ENCODE measurements at regions not wholly inside any gene's neighbourhood (a gene's known extent, or its start where the extent isn't known, plus 50 kb on each side); places are given as distances from the start of the nearest gene placed in this dataset.
"Not testable (repeated sequence)": the region's sequence is repeated elsewhere in the genome, so short reads cannot be mapped to it uniquely, and the experiment has no call there.

GRCh38 chr5:159571501-159572244 lies 241.4 kb upstream of the IL12B start:
- H3K27ac ChIP-seq: no peak overlapping the region
- no peaks in the 10 kb centered on the region for H3K27me3 ChIP-seq
- H3K36me3 ChIP-seq: no peaks in the 10 kb centered on the region
- DNase-seq: no peak
- H3K4me1 ChIP-seq: no peaks in the 10 kb centered on the region
- no peak overlapping the region for H3K4me3 ChIP-seq
- H3K9me3 ChIP-seq (replicated peaks): no peaks in the 10 kb centered on the region

GRCh38 chr5:159576902-159577301 lies 246.6 kb upstream of the IL12B start:
- Histone ChIP-seq H3K4me3 (no peak overlapping the region), H3K27ac (no peak overlapping the region)
- DNase-seq: no peak

GRCh38 chr5:159581502-159582249 lies 251.4 kb upstream of the IL12B start:
- Histone ChIP-seq H3K27me3 (0 out of 2 replicates have a peak, but pooled peaks cover 3% of the 10 kb centered on the region), H3K9me3 (replicated peaks) (no peaks in the 10 kb centered on the region), H3K4me1 (no peaks in the 10 kb centered on the region), H3K27ac (no peak overlapping the region), H3K4me3 (no peak overlapping the region), H3K36me3 (no peaks in the 10 kb centered on the region)
- no peak for DNase-seq

More at GRCh38 chr5:159576902-159577301, 246.6 kb upstream of the IL12B start:
- Histone ChIP-seq H3K36me3 (no peaks in the 10 kb centered on the region), H3K27me3 (0 out of 2 replicates have a peak, but pooled peaks cover 3% of the 10 kb centered on the region), H3K4me1 (no peaks in the 10 kb centered on the region), H3K9me3 (replicated peaks) (no peaks in the 10 kb centered on the region)

GRCh38 chr5:159582756-159583541 lies 252.7 kb upstream of the IL12B start:
- Histone ChIP-seq H3K36me3 (no peaks in the 10 kb centered on the region), H3K9me3 (replicated peaks) (no peaks in the 10 kb centered on the region), H3K27me3 (0 out of 2 replicates have a peak, but pooled peaks cover 3% of the 10 kb centered on the region), H3K4me3 (no peak overlapping the region), H3K27ac (no peak overlapping the region), H3K4me1 (no peaks in the 10 kb centered on the region)
- DNase-seq: no peak

- Histone ChIP-seq H3K4me3 (no peak overlapping the region), H3K9me3 (replicated peaks) (no peaks in the 10 kb centered on the region)
- DNase-seq: no peak
Measured at GRCh38 chr5:159586921-159587320, 256.6 kb upstream of the IL12B start.

GRCh38 chr5:159588941-159589340 lies 258.7 kb upstream of the IL12B start:
- H3K36me3 ChIP-seq: no peaks in the 10 kb centered on the region
- H3K4me3 ChIP-seq: no peak overlapping the region
- no peak for DNase-seq
- no peaks in the 10 kb centered on the region for H3K4me1 ChIP-seq
- H3K27me3 ChIP-seq: no peaks in the 10 kb centered on the region
- H3K27ac ChIP-seq: no peak overlapping the region
- H3K9me3 ChIP-seq (replicated peaks): no peaks in the 10 kb centered on the region

More at GRCh38 chr5:159586921-159587320, 256.6 kb upstream of the IL12B start:
- Histone ChIP-seq H3K4me1 (no peaks in the 10 kb centered on the region), H3K36me3 (no peaks in the 10 kb centered on the region), H3K27me3 (no peaks in the 10 kb centered on the region), H3K27ac (no peak overlapping the region)

- no peaks in the 10 kb centered on the region for H3K36me3 ChIP-seq
- H3K27ac ChIP-seq: no peak overlapping the region
- no peaks in the 10 kb centered on the region for H3K9me3 ChIP-seq (replicated peaks)
- H3K27me3 ChIP-seq: no peaks in the 10 kb centered on the region
- no peak overlapping the region for H3K4me3 ChIP-seq
- H3K4me1 ChIP-seq: no peaks in the 10 kb centered on the region
- DNase-seq: no peak
Measured at GRCh38 chr5:159593518-159594073, 263.3 kb upstream of the IL12B start.

GRCh38 chr5:159595561-159595960 lies 265.3 kb upstream of the IL12B start:
- not testable (repeated sequence) for H3K27ac ChIP-seq; H3K4me3 ChIP-seq; H3K4me1 ChIP-seq; H3K36me3 ChIP-seq; H3K9me3 ChIP-seq (replicated peaks); DNase-seq; H3K27me3 ChIP-seq

- Histone ChIP-seq H3K27me3 (no peaks in the 10 kb centered on the region), H3K36me3 (no peaks in the 10 kb centered on the region), H3K4me3 (no peak overlapping the region), H3K9me3 (replicated peaks) (0 out of 2 replicates have a peak, but pooled peaks cover 3% of the 10 kb centered on the region), H3K4me1 (no peaks in the 10 kb centered on the region), H3K27ac (no peak overlapping the region)
- no peak for DNase-seq
Measured at GRCh38 chr5:159601216-159601615, 270.9 kb upstream of the IL12B start.

GRCh38 chr5:159602434-159602833 lies 272.1 kb upstream of the IL12B start:
- H3K36me3 ChIP-seq: no peaks in the 10 kb centered on the region
- H3K4me1 ChIP-seq: no peaks in the 10 kb centered on the region
- H3K9me3 ChIP-seq (replicated peaks): 0 out of 2 replicates have a peak, but pooled peaks cover 3% of the 10 kb centered on the region
- H3K4me3 ChIP-seq: no peak overlapping the region
- no peak for DNase-seq
- no peak overlapping the region for H3K27ac ChIP-seq
- no peaks in the 10 kb centered on the region for H3K27me3 ChIP-seq

GRCh38 chr5:159605585-159605984 lies 275.3 kb upstream of the IL12B start:
- Histone ChIP-seq H3K4me1 (no peaks in the 10 kb centered on the region), H3K36me3 (no peaks in the 10 kb centered on the region), H3K4me3 (no peak overlapping the region), H3K9me3 (replicated peaks) (0 out of 2 replicates have a peak, but pooled peaks cover 3% of the 10 kb centered on the region), H3K27ac (no peak overlapping the region), H3K27me3 (no peaks in the 10 kb centered on the region)
- no peak for DNase-seq

- Histone ChIP-seq H3K27ac (no peak overlapping the region), H3K4me3 (no peak overlapping the region), H3K27me3 (no peaks in the 10 kb centered on the region), H3K9me3 (replicated peaks) (no peaks in the 10 kb centered on the region), H3K36me3 (no peaks in the 10 kb centered on the region), H3K4me1 (no peaks in the 10 kb centered on the region)
- DNase-seq: no peak
Measured at GRCh38 chr5:159609359-159609758, 279.1 kb upstream of the IL12B start.

- Histone ChIP-seq H3K36me3 (no peaks in the 10 kb centered on the region), H3K4me3 (no peak overlapping the region), H3K4me1 (no peaks in the 10 kb centered on the region), H3K27ac (no peak overlapping the region), H3K27me3 (no peaks in the 10 kb centered on the region), H3K9me3 (replicated peaks) (no peaks in the 10 kb centered on the region)
- no peak for DNase-seq
Measured at GRCh38 chr5:159610966-159611579, 280.8 kb upstream of the IL12B start.

- H3K4me3 ChIP-seq: no peak overlapping the region
- H3K27me3 ChIP-seq: no peaks in the 10 kb centered on the region
- no peaks in the 10 kb centered on the region for H3K9me3 ChIP-seq (replicated peaks)
- H3K4me1 ChIP-seq: no peaks in the 10 kb centered on the region
- H3K27ac ChIP-seq: no peak overlapping the region
- no peaks in the 10 kb centered on the region for H3K36me3 ChIP-seq
- DNase-seq: no peak
Measured at GRCh38 chr5:159616952-159617351, 286.7 kb upstream of the IL12B start.

All from SJCRH30 (cell line).